ENCODE measurements at regions not wholly inside any gene's neighbourhood (a gene's known extent, or its start where the extent isn't known, plus 50 kb on each side); places are given as distances from the start of the nearest gene placed in this dataset.

- TF ChIP-seq POLR2A (IDR thresholded peaks at IDR 0.05) (no peak), CTCF (IDR thresholded peaks at IDR 0.05) (no peak)
These were observed 247.8 kb downstream of the RPLP1 start for GRCh38 chr15:69700380-69700779.
